Upper lobe of left lung (tissue), 6 donors: ENCODE measurements at regions not wholly inside any gene's neighbourhood (a gene's known extent, or its start where the extent isn't known, plus 50 kb on each side); places are given as distances from the start of the nearest gene placed in this dataset.
A peak's percentile ranks its signal among the peaks of the same experiment; 100 is the strongest.

Experiments used
- ATAC-seq, 2 donors: fragments of 200-7000 bp; cut with Tn5 transposase; one replicate each; pipeline ENCODE4 v1.9.1; 2022; ENCODE audit warnings: mild to moderate bottlenecking in 2 of 2, moderate library complexity in 2 of 2; ENCODE audit not compliant: low FRiP score in 2 of 2
- DNase-seq, 2 donors: peaks; one replicate each; pipeline ENCODE4 v3.0.0-alpha.2; 2019 to 2020
- H3K27ac ChIP-seq, 4 donors: fragments of 200-600 bp; sonication (generic); one replicate each; pipeline ENCODE4 v1.5.1; 2016 to 2019
- H3K27me3 ChIP-seq, 4 donors: fragments of 200-600 bp; sonication (generic); one replicate each; pipeline ENCODE4 v1.5.1; 2017 to 2019
- H3K36me3 ChIP-seq, 4 donors: fragments of 200-600 bp; sonication (generic); one replicate each; pipeline ENCODE4 v1.5.1; 2016 to 2019
- H3K4me1 ChIP-seq, 4 donors: fragments of 200-600 bp; sonication (generic); one replicate each; pipeline ENCODE4 v1.5.1; 2018 to 2019
- H3K4me3 ChIP-seq, 4 donors: fragments of 200-600 bp; sonication (generic); one replicate each; pipeline ENCODE4 v1.5.1; 2017 to 2019; ENCODE audit warnings: mild to moderate bottlenecking in 2 of 4, moderate library complexity in 1 of 4
- H3K9me3 ChIP-seq, 4 donors: fragments of 200-600 bp; sonication (generic); one replicate each; pipeline ENCODE4 v1.5.1; 2018 to 2019
- EP300 ChIP-seq, 4 donors: sonication (generic); formaldehyde crosslinking; IDR thresholded peaks; one replicate each; pipeline ENCODE4 v1.5.1; 2017; ENCODE audit warnings: antibody characterized with exemption in 4 of 4, control low read depth in 2 of 4
- POLR2A ChIP-seq, 4 donors: fragments of 450-650 bp; IDR thresholded peaks; one replicate each; pipeline ENCODE4 v1.5.1; 2016 to 2017; ENCODE audit warnings: antibody characterized with exemption in 4 of 4, mild to moderate bottlenecking in 2 of 4
- POLR2AphosphoS5 ChIP-seq, 2 donors: sonication (generic); formaldehyde crosslinking; IDR thresholded peaks; one replicate each; pipeline ENCODE4 v1.5.1; 2017; ENCODE audit warnings: antibody characterized with exemption in 2 of 2
- WGBS, 2 donors: methylation state at CpG; one replicate each; pipeline ENCODE4 v1.1.5; 2017 to 2018; 5-methylcytosine and 5-hydroxymethylcytosine counted together
- TF ChIP-seq, protein P1 (sequence below), 6 experiments: fragments of 450-650 bp in 4 of 6; fragments of 200-600 bp in 2 of 6; sonication (generic) in 2 of 6; IDR thresholded peaks; one replicate each; pipeline ENCODE4 v1.5.1; 2016 to 2019; ENCODE audit warnings: antibody characterized with exemption in 6 of 6
- donor health status: DM: no; HTN: no; CAD: no; lungs with moderate emphysema.
- donor health status: DM: no; HTN: yes; CAD: no; lungs with severe emphysema.

DNA sequence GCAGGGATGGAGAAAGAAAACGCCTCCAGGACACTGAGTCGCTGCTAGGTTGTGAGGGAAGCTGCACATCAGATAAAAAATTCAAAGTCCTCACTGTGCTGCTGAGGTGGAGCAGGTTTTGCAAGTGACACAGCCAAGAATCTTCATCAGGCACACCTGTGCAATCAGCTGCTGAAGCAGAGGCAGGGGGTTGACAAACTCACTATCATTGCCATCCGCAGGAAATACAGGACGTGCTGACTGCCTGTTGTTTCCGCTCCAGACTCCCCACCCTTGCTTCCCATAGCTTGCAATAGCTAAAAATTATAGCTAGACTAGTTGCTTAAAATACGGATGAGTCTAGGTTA lies 147.8 kb upstream of the FHL2 start:
- TF ChIP-seq, protein P1, sequence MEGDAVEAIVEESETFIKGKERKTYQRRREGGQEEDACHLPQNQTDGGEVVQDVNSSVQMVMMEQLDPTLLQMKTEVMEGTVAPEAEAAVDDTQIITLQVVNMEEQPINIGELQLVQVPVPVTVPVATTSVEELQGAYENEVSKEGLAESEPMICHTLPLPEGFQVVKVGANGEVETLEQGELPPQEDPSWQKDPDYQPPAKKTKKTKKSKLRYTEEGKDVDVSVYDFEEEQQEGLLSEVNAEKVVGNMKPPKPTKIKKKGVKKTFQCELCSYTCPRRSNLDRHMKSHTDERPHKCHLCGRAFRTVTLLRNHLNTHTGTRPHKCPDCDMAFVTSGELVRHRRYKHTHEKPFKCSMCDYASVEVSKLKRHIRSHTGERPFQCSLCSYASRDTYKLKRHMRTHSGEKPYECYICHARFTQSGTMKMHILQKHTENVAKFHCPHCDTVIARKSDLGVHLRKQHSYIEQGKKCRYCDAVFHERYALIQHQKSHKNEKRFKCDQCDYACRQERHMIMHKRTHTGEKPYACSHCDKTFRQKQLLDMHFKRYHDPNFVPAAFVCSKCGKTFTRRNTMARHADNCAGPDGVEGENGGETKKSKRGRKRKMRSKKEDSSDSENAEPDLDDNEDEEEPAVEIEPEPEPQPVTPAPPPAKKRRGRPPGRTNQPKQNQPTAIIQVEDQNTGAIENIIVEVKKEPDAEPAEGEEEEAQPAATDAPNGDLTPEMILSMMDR (IDR thresholded peaks at IDR 0.05): no peak
- TF ChIP-seq POLR2A (IDR thresholded peaks at IDR 0.05): no peak
- TF ChIP-seq POLR2AphosphoS5 (IDR thresholded peaks at IDR 0.05): no peak
- no peak for TF ChIP-seq EP300 (IDR thresholded peaks at IDR 0.05)
- no peak for DNase-seq
- no peaks in the 10 kb centered on the region for H3K36me3 ChIP-seq
- no peaks in the 10 kb centered on the region for H3K27me3 ChIP-seq
- no peaks in the 10 kb centered on the region for H3K9me3 ChIP-seq
- peaks cover 0 to 4% (median 0%) of the 10 kb centered on the region in 4 donors for H3K4me1 ChIP-seq
- no peak overlapping the region for H3K4me3 ChIP-seq
- no peak overlapping the region for H3K27ac ChIP-seq
- ATAC-seq: no peak
- WGBS, 2 donors: 59 to 61% methylated on average over 6 of the region's 6 CpGs

DNA sequence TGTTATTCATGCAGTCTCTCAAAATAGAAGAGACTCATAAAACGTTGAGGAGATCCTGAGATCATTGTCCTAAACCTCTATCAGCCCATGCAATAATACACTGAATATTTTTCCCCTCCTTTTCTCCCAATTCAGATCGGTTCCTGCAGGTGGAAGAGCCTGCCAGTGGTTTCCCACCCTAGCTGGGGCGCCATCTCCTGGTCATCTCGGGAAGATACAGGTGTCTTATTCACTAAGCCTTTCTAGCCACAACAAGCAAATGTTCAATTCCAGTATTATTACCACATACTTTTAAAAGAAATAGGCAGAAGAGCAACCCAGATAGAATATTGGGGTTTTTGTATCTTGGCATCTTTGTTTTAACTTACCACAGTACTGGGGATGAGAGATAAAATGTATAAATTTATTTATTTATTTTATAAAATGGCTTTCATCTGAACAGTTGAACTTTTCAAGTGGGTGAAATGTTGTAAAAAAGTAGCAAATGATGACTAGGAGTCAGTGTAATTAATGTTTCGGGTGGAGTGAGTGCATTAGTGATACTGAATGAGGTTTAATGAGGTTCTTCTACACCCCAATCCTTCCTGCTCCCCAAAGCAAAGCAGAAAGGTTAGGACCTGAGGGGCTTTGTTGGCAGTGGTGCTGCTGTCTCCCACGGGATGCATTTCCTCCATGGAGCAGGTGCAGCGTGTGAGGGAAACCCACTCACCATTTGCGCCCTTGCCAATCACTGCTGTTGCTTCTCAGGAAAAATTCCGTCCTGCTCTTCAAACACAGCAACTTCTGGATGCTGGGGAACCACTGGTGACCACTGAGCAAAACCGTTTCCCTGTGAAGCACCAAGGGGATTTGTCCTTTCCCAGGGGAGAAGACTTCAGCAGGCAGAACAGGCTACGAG lies 147.1 kb upstream of the FHL2 start:
- DNase-seq: peak in 1 of 2 donors; percentile 42
- TF ChIP-seq, protein P1 (IDR thresholded peaks at IDR 0.05): peak; percentile 26 to 56 (median 46)
- no peak for TF ChIP-seq POLR2A (IDR thresholded peaks at IDR 0.05)

DNA sequence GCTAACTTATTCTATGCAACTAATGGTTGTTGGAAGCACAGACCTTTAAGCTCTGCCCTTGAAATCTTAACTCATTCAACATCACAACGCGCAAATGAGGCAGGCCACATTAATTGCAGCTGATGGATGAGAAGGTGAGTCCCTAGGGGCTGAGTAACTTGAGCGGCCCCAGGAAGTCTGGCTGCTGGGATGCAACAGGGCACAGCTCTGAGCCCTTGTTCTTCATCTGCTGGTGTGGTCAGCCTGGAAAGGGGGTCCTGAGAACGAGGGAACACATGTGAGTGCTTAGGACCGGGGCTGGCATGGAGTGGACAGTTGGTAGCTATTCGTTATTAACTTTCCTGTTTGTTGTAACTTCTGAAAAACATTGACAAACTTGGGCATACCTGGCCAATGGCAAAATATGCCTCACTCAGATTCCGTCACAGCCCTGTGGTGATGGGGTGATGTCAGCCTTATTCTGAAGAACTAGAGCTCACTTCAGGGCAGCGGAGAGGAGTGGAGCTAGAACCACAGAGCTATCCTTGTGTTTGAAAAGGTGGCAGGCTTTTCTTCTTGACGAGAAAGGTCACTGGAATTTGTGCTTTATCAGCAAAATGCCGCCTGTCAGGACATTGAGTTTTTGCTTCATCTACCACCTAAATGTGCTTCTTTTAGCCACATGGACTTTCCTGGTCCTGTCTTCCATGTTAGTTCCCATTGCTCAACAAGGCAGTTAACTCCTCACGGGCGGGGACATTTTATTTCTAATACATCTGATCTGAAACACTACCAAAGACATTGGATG lies 145.9 kb upstream of the FHL2 start:
- DNase-seq: no peak
- no peak for ATAC-seq

More for the DNA sequence above, 147.1 kb upstream of the FHL2 start:
- peak in 1 of 2 donors; percentile 82 for ATAC-seq
- H3K9me3 ChIP-seq: no peaks in the 10 kb centered on the region
- H3K27ac ChIP-seq: no peak overlapping the region
- H3K4me3 ChIP-seq: no peak overlapping the region
- H3K36me3 ChIP-seq: no peaks in the 10 kb centered on the region
- WGBS, 2 donors: 29 to 32% methylated on average over 11 of the region's 11 CpGs
- H3K27me3 ChIP-seq: no peaks in the 10 kb centered on the region
- peaks cover 0 to 4% (median 0%) of the 10 kb centered on the region in 4 donors for H3K4me1 ChIP-seq

DNA sequence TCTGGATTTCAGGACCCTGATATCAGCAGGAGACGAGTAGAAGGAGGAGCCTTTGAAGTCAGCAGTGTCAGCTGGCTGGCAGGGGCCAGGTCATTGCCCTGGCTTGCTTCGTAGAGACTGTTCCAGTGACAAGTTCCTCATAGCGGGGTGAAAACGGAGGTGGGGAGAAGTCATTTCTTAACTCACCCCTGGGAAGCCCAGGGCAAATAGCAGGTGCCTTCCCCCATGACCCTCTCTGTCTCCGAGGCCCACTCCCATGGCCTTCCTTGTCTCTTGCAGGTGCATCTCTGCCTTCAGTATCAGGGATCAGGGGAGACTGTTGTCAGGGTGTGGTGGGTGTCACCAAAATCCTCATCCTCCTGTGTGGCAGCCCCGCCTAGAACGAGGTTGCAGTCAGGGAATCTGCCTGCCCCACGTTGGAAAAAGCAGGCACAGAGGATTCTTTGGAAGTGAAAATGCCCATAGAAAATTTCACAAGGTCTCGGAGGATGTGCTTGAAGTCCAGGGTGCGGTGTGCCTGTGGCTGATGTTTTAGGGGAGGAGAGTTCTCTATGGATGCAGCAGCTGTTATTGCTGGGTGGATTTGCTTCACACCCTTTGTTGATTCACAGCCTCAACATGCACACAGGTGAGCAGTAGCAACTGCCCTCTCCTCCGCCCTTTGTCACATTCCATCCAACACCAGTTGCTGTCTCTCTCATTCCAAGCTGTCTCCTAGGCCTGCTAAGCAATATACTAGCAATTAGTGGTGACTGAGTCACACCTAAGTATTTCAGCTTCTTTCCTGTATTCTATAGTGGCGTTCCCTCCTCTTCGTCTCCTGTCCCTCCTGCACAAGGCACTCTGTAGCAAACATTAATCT lies 142.6 kb upstream of the FHL2 start:
- H3K4me1 ChIP-seq: peaks cover 0 to 4% (median 0%) of the 10 kb centered on the region in 4 donors
- no peak for ATAC-seq
- H3K4me3 ChIP-seq: no peak overlapping the region
- WGBS, 2 donors: 77 to 78% methylated on average over 13 of the region's 13 CpGs
- no peaks in the 10 kb centered on the region for H3K27me3 ChIP-seq
- H3K9me3 ChIP-seq: no peaks in the 10 kb centered on the region
- TF ChIP-seq POLR2AphosphoS5 (IDR thresholded peaks at IDR 0.05): no peak
- TF ChIP-seq, protein P1 (IDR thresholded peaks at IDR 0.05): no peak
- TF ChIP-seq EP300 (IDR thresholded peaks at IDR 0.05): no peak
- TF ChIP-seq POLR2A (IDR thresholded peaks at IDR 0.05): no peak
- H3K27ac ChIP-seq: no peak overlapping the region
- H3K36me3 ChIP-seq: no peaks in the 10 kb centered on the region
- DNase-seq: no peak

More for the DNA sequence above, 145.9 kb upstream of the FHL2 start:
- no peak for TF ChIP-seq EP300 (IDR thresholded peaks at IDR 0.05)
- no peak for TF ChIP-seq POLR2A (IDR thresholded peaks at IDR 0.05)
- no peak for TF ChIP-seq POLR2AphosphoS5 (IDR thresholded peaks at IDR 0.05)
- TF ChIP-seq, protein P1 (IDR thresholded peaks at IDR 0.05): no peak
- Histone ChIP-seq H3K27me3 (no peaks in the 10 kb centered on the region), H3K9me3 (no peaks in the 10 kb centered on the region), H3K4me1 (peaks cover 0 to 4% (median 0%) of the 10 kb centered on the region in 4 donors), H3K27ac (no peak overlapping the region), H3K4me3 (no peak overlapping the region), H3K36me3 (no peaks in the 10 kb centered on the region)
- WGBS, 2 donors: 79 to 83% methylated on average over 11 to 12 of the region's 12 CpGs
